ENCODE measurements at regions not wholly inside any gene's neighbourhood (a gene's known extent, or its start where the extent isn't known, plus 50 kb on each side); places are given as distances from the start of the nearest gene placed in this dataset.

DNA sequence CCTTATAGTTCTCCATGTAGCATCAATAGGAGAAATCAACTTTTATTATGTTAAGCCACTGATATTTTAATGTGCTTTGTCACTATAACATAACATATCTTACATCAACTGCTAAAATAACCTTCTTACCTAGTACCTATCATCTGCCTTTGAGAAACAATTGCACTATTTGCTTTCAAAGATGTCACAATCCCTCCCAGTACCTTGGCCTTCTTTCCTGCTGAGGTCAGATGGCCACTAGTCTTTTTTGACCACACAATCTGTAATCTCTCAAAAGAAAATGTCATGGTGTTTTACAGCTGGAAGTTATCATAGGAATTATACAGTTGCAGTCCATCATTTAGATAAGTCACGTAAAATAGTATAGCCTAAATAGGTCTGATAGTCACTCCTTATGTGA lies 247.5 kb upstream of the SLITRK3 start:
- TF ChIP-seq, protein P1, sequence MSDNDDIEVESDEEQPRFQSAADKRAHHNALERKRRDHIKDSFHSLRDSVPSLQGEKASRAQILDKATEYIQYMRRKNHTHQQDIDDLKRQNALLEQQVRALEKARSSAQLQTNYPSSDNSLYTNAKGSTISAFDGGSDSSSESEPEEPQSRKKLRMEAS (IDR thresholded peaks at IDR 0.05; ENCODE audit: low read depth, low read length) = no peak
- TF ChIP-seq POLR2A (IDR thresholded peaks at IDR 0.05; ENCODE audit: extremely low read depth, insufficient read length) = no peak
- TF ChIP-seq, protein P2, sequence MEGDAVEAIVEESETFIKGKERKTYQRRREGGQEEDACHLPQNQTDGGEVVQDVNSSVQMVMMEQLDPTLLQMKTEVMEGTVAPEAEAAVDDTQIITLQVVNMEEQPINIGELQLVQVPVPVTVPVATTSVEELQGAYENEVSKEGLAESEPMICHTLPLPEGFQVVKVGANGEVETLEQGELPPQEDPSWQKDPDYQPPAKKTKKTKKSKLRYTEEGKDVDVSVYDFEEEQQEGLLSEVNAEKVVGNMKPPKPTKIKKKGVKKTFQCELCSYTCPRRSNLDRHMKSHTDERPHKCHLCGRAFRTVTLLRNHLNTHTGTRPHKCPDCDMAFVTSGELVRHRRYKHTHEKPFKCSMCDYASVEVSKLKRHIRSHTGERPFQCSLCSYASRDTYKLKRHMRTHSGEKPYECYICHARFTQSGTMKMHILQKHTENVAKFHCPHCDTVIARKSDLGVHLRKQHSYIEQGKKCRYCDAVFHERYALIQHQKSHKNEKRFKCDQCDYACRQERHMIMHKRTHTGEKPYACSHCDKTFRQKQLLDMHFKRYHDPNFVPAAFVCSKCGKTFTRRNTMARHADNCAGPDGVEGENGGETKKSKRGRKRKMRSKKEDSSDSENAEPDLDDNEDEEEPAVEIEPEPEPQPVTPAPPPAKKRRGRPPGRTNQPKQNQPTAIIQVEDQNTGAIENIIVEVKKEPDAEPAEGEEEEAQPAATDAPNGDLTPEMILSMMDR (IDR thresholded peaks at IDR 0.05; ENCODE audit: low read depth, low read length) = no peak
- TF ChIP-seq MYC (IDR thresholded peaks at IDR 0.05; ENCODE audit: low read depth, low read length) = no peak
- no peak overlapping the region for H3K4me3 ChIP-seq (ENCODE audit: low read depth, low read length)
- DNase-seq (ENCODE audit: low read depth) = no peak

- no peak overlapping the region for H3K4me3 ChIP-seq (ENCODE audit: low read depth, low read length)
- no peak for DNase-seq (ENCODE audit: low read depth)
- TF ChIP-seq, protein P1 (IDR thresholded peaks at IDR 0.05; ENCODE audit: low read depth, low read length) = no peak
- TF ChIP-seq MYC (IDR thresholded peaks at IDR 0.05; ENCODE audit: low read depth, low read length) (no peak), POLR2A (IDR thresholded peaks at IDR 0.05; ENCODE audit: extremely low read depth, insufficient read length) (no peak)
- TF ChIP-seq, protein P2 (IDR thresholded peaks at IDR 0.05; ENCODE audit: low read depth, low read length) = no peak
Measured at GRCh38 chr3:165442061-165442460, 245.9 kb upstream of the SLITRK3 start.

- no peak overlapping the region for H3K4me3 ChIP-seq (ENCODE audit: low read depth, low read length)
- TF ChIP-seq, protein P1 (IDR thresholded peaks at IDR 0.05; ENCODE audit: low read depth, low read length) = no peak
- TF ChIP-seq, protein P2 (IDR thresholded peaks at IDR 0.05; ENCODE audit: low read depth, low read length) = no peak
- TF ChIP-seq POLR2A (IDR thresholded peaks at IDR 0.05; ENCODE audit: extremely low read depth, insufficient read length) (no peak), MYC (IDR thresholded peaks at IDR 0.05; ENCODE audit: low read depth, low read length) (no peak)
- DNase-seq (ENCODE audit: low read depth) = no peak
Measured at GRCh38 chr3:165440380-165440779, 244.2 kb upstream of the SLITRK3 start.

GRCh38 chr3:165439765-165440164 lies 243.6 kb upstream of the SLITRK3 start:
- TF ChIP-seq, protein P1 (IDR thresholded peaks at IDR 0.05; ENCODE audit: low read depth, low read length) = no peak
- TF ChIP-seq, protein P2 (IDR thresholded peaks at IDR 0.05; ENCODE audit: low read depth, low read length) = no peak
- TF ChIP-seq POLR2A (IDR thresholded peaks at IDR 0.05; ENCODE audit: extremely low read depth, insufficient read length) = no peak
- TF ChIP-seq MYC (IDR thresholded peaks at IDR 0.05; ENCODE audit: low read depth, low read length) = no peak
- DNase-seq (ENCODE audit: low read depth) = no peak
- H3K4me3 ChIP-seq (ENCODE audit: low read depth, low read length) = no peak overlapping the region

DNA sequence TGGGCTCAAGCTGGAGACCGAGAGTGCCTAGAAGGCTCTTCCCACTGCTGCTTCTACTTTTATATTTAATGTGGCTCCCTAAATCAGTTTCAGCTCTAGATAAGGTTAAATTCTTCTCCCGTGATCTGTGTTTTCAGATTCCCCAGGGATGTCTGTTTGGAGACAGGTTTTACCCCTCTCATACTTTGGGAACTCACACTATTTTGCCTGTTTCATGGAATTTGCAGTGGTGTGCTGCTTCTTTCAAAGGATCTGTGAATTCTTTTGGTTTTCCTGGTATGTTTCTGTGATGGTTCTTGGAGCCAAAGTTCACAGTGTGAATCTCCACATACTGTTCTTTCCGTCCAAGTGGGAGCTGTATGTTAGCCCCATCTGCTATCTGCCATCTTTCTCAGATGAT lies 238.3 kb upstream of the SLITRK3 start:
- TF ChIP-seq POLR2A (IDR thresholded peaks at IDR 0.05; ENCODE audit: extremely low read depth, insufficient read length) = no peak
- TF ChIP-seq MYC (IDR thresholded peaks at IDR 0.05; ENCODE audit: low read depth, low read length) = no peak
- TF ChIP-seq, protein P1 (IDR thresholded peaks at IDR 0.05; ENCODE audit: low read depth, low read length) = no peak
- TF ChIP-seq, protein P2 (IDR thresholded peaks at IDR 0.05; ENCODE audit: low read depth, low read length) = no peak
- DNase-seq (ENCODE audit: low read depth) = no peak
- H3K4me3 ChIP-seq (ENCODE audit: low read depth, low read length) = no peak overlapping the region

- TF ChIP-seq MYC (IDR thresholded peaks at IDR 0.05; ENCODE audit: low read depth, low read length) = no peak
- TF ChIP-seq POLR2A (IDR thresholded peaks at IDR 0.05; ENCODE audit: extremely low read depth, insufficient read length) = no peak
- TF ChIP-seq, protein P2 (IDR thresholded peaks at IDR 0.05; ENCODE audit: low read depth, low read length) = no peak
- no peak for DNase-seq (ENCODE audit: low read depth)
- H3K4me3 ChIP-seq (ENCODE audit: low read depth, low read length) = no peak overlapping the region
Measured at GRCh38 chr3:165406425-165406824, 210.2 kb upstream of the SLITRK3 start.
